ENCODE measurements at regions not wholly inside any gene's neighbourhood (a gene's known extent, or its start where the extent isn't known, plus 50 kb on each side); places are given as distances from the start of the nearest gene placed in this dataset.
"Not testable (repeated sequence)": the region's sequence is repeated elsewhere in the genome, so short reads cannot be mapped to it uniquely, and the experiment has no call there.

GRCh38 chr16:59964232-59964924 lies 1230.3 kb upstream of the GOT2 start:
- H3K27me3 ChIP-seq (ENCODE audit: control insufficient read depth, insufficient read depth, low read length), result no peaks in the 10 kb centered on the region
- H3K4me3 Mint-ChIP-seq, result no peak overlapping the region
- no peaks in the 10 kb centered on the region for H3K4me1 Mint-ChIP-seq
- H3K9me3 ChIP-seq (ENCODE audit: control insufficient read depth in 2 of 2, low read length in 2 of 2), result no peaks in the 10 kb centered on the region
- ATAC-seq (ENCODE audit: low read depth in 2 of 2) (no peak), DNase-seq (no peak)
- no peak overlapping the region for H3K27ac Mint-ChIP-seq
- no peaks in the 10 kb centered on the region for H3K36me3 ChIP-seq (ENCODE audit: control insufficient read depth, insufficient read depth, low read length)
- H3K27me3 Mint-ChIP-seq, result no peaks in the 10 kb centered on the region
- H3K36me3 Mint-ChIP-seq, result no peaks in the 10 kb centered on the region
- no peaks in the 10 kb centered on the region for H3K4me1 ChIP-seq (ENCODE audit: control insufficient read depth, insufficient read depth, low read length, poor library complexity, severe bottlenecking)
- peaks cover 4 to 34% (median 14%) of the 10 kb centered on the region in 7 donors for H3K9me3 Mint-ChIP-seq
- no peak overlapping the region for H3K27ac ChIP-seq (ENCODE audit: insufficient read depth, low read length, poor library complexity, severe bottlenecking)
- no peak overlapping the region for H3K4me3 ChIP-seq (ENCODE audit: low read depth, low read length)

- Mint-ChIP-seq H3K4me3 (no peak overlapping the region), H3K27me3 (no peaks in the 10 kb centered on the region), H3K36me3 (no peaks in the 10 kb centered on the region), H3K9me3 (peaks cover 0 to 38% (median 12%) of the 10 kb centered on the region in 7 donors), H3K4me1 (no peaks in the 10 kb centered on the region), H3K27ac (no peak overlapping the region)
- Histone ChIP-seq H3K27me3 (ENCODE audit: control insufficient read depth, insufficient read depth, low read length) (no peaks in the 10 kb centered on the region), H3K9me3 (ENCODE audit: control insufficient read depth in 2 of 2, low read length in 2 of 2) (no peaks in the 10 kb centered on the region), H3K36me3 (ENCODE audit: control insufficient read depth, insufficient read depth, low read length) (no peaks in the 10 kb centered on the region), H3K4me3 (ENCODE audit: low read depth, low read length) (no peak overlapping the region), H3K4me1 (ENCODE audit: control insufficient read depth, insufficient read depth, low read length, poor library complexity, severe bottlenecking) (no peaks in the 10 kb centered on the region), H3K27ac (ENCODE audit: insufficient read depth, low read length, poor library complexity, severe bottlenecking) (no peak overlapping the region)
- ATAC-seq (ENCODE audit: low read depth in 2 of 2) (no peak), DNase-seq (no peak)
Observed at GRCh38 chr16:59959311-59959710, 1225.2 kb upstream of the GOT2 start.

DNA sequence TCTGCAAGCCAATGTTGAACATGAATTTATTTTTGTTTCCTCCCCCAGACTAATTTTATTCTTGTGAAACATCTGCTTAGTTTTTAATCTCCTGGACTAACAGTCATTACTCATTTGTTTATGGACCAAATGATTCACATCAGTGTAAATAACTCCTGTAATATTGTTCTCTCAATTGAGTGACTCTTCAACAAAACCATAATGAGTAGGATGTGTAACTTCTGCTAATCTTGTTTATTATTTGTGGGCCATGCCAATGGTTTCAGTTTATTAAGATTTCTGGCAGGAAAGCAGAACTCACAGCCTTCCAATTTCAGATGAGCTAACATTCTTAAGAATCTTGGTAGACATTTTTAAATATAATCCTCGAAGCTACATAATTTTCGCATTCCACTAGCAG lies 1216.3 kb upstream of the GOT2 start:
- H3K27me3 Mint-ChIP-seq, result no peaks in the 10 kb centered on the region
- no peak overlapping the region for H3K27ac ChIP-seq (ENCODE audit: insufficient read depth, low read length, poor library complexity, severe bottlenecking)
- H3K27me3 ChIP-seq (ENCODE audit: control insufficient read depth, insufficient read depth, low read length), result no peaks in the 10 kb centered on the region
- DNase-seq, result no peak
- no peak overlapping the region for H3K27ac Mint-ChIP-seq
- no peak overlapping the region for H3K4me3 Mint-ChIP-seq
- H3K9me3 ChIP-seq (ENCODE audit: control insufficient read depth in 2 of 2, low read length in 2 of 2), result no peaks in the 10 kb centered on the region
- no peaks in the 10 kb centered on the region for H3K4me1 ChIP-seq (ENCODE audit: control insufficient read depth, insufficient read depth, low read length, poor library complexity, severe bottlenecking)
- peaks cover 0 to 26% (median 10%) of the 10 kb centered on the region in 7 donors for H3K9me3 Mint-ChIP-seq
- H3K36me3 Mint-ChIP-seq, result no peaks in the 10 kb centered on the region
- no peak for ATAC-seq (ENCODE audit: low read depth in 2 of 2)
- no peaks in the 10 kb centered on the region for H3K4me1 Mint-ChIP-seq
- H3K36me3 ChIP-seq (ENCODE audit: control insufficient read depth, insufficient read depth, low read length), result no peaks in the 10 kb centered on the region
- H3K4me3 ChIP-seq (ENCODE audit: low read depth, low read length), result no peak overlapping the region

GRCh38 chr16:59944041-59944440 lies 1209.9 kb upstream of the GOT2 start:
- H3K4me3 ChIP-seq (ENCODE audit: low read depth, low read length); H3K27me3 ChIP-seq (ENCODE audit: control insufficient read depth, insufficient read depth, low read length); H3K36me3 ChIP-seq (ENCODE audit: control insufficient read depth, insufficient read depth, low read length); H3K4me3 Mint-ChIP-seq; H3K36me3 Mint-ChIP-seq; H3K27me3 Mint-ChIP-seq; H3K4me1 Mint-ChIP-seq; H3K4me1 ChIP-seq (ENCODE audit: control insufficient read depth, insufficient read depth, low read length, poor library complexity, severe bottlenecking); H3K27ac Mint-ChIP-seq; H3K9me3 ChIP-seq (ENCODE audit: control insufficient read depth in 2 of 2, low read length in 2 of 2); H3K27ac ChIP-seq (ENCODE audit: insufficient read depth, low read length, poor library complexity, severe bottlenecking); ATAC-seq (ENCODE audit: low read depth in 2 of 2); DNase-seq: not testable (repeated sequence)
- peaks cover 0 to 16% (median 8%) of the 10 kb centered on the region in 7 donors for H3K9me3 Mint-ChIP-seq

DNA sequence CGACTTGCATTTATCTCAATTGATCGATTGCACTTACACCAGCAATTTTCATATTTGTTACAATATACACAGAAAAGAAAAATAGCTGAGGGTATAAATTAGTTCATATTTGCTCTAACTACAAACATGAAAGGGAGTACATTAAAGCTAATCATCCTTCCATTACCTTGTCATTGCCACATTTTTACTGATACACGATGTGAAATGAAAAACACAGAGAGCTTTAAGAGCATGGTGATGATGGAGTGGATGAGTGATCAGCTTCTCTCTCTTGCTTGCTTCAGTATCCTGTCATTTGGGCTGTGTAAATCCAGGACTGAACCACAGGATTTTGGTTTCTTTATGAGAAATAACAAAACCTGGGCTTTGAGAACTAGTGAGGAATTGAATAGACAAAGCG lies 1207.5 kb upstream of the GOT2 start:
- Mint-ChIP-seq H3K36me3 (no peaks in the 10 kb centered on the region), H3K27ac (no peak overlapping the region), H3K9me3 (peaks cover 7 to 20% (median 12%) of the 10 kb centered on the region in 7 donors), H3K4me3 (no peak overlapping the region), H3K4me1 (no peaks in the 10 kb centered on the region), H3K27me3 (no peaks in the 10 kb centered on the region)
- Histone ChIP-seq H3K27me3 (ENCODE audit: control insufficient read depth, insufficient read depth, low read length) (no peaks in the 10 kb centered on the region), H3K9me3 (ENCODE audit: control insufficient read depth in 2 of 2, low read length in 2 of 2) (peaks cover 0 to 9% of the 10 kb centered on the region in 2 experiments), H3K4me1 (ENCODE audit: control insufficient read depth, insufficient read depth, low read length, poor library complexity, severe bottlenecking) (no peaks in the 10 kb centered on the region), H3K4me3 (ENCODE audit: low read depth, low read length) (no peak overlapping the region), H3K36me3 (ENCODE audit: control insufficient read depth, insufficient read depth, low read length) (no peaks in the 10 kb centered on the region), H3K27ac (ENCODE audit: insufficient read depth, low read length, poor library complexity, severe bottlenecking) (no peak overlapping the region)
- ATAC-seq (ENCODE audit: low read depth in 2 of 2) (no peak), DNase-seq (no peak)

DNA sequence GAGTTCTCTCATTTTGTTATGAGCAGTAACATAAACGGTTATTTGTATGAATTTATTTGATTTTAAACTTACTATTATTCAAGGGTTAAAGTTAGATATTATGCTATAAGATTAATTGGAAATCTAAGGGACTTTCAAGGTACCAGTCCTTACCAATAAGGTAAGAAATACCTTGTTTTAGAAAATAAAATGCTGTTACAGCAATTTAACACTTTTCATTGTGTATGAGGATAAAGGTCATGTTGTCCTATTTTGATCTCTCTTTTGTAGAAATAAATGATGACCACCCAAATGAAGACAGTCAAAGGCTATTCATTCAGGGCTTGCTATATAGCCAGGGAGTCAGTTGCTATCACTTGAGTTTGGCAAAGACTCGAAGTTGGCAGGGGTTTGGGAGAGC lies 1185.9 kb upstream of the GOT2 start:
- no peaks in the 10 kb centered on the region for H3K27me3 Mint-ChIP-seq
- ATAC-seq (ENCODE audit: low read depth in 2 of 2) (no peak), DNase-seq (no peak)
- H3K36me3 Mint-ChIP-seq, result no peaks in the 10 kb centered on the region
- H3K4me1 Mint-ChIP-seq, result no peaks in the 10 kb centered on the region
- peaks cover 0 to 10% of the 10 kb centered on the region in 2 experiments for H3K9me3 ChIP-seq (ENCODE audit: control insufficient read depth in 2 of 2, low read length in 2 of 2)
- H3K36me3 ChIP-seq (ENCODE audit: control insufficient read depth, insufficient read depth, low read length), result no peaks in the 10 kb centered on the region
- no peak overlapping the region for H3K4me3 Mint-ChIP-seq
- H3K4me1 ChIP-seq (ENCODE audit: control insufficient read depth, insufficient read depth, low read length, poor library complexity, severe bottlenecking), result no peaks in the 10 kb centered on the region
- no peaks in the 10 kb centered on the region for H3K27me3 ChIP-seq (ENCODE audit: control insufficient read depth, insufficient read depth, low read length)
- no peak overlapping the region for H3K27ac Mint-ChIP-seq
- H3K27ac ChIP-seq (ENCODE audit: insufficient read depth, low read length, poor library complexity, severe bottlenecking), result no peak overlapping the region
- H3K4me3 ChIP-seq (ENCODE audit: low read depth, low read length), result no peak overlapping the region
- H3K9me3 Mint-ChIP-seq, result peaks cover 1 to 31% (median 7%) of the 10 kb centered on the region in 7 donors

GRCh38 chr16:59913666-59914065 lies 1179.5 kb upstream of the GOT2 start:
- Mint-ChIP-seq H3K27me3 (no peaks in the 10 kb centered on the region), H3K4me1 (no peaks in the 10 kb centered on the region), H3K9me3 (peaks cover 4 to 30% (median 11%) of the 10 kb centered on the region in 7 donors), H3K27ac (no peak overlapping the region), H3K36me3 (no peaks in the 10 kb centered on the region), H3K4me3 (no peak overlapping the region)
- no peaks in the 10 kb centered on the region for H3K36me3 ChIP-seq (ENCODE audit: control insufficient read depth, insufficient read depth, low read length)
- H3K4me3 ChIP-seq (ENCODE audit: low read depth, low read length), result no peak overlapping the region
- ATAC-seq (ENCODE audit: low read depth in 2 of 2) (no peak), DNase-seq (no peak)
- H3K4me1 ChIP-seq (ENCODE audit: control insufficient read depth, insufficient read depth, low read length, poor library complexity, severe bottlenecking), result no peaks in the 10 kb centered on the region
- peaks cover 0 to 5% of the 10 kb centered on the region in 2 experiments for H3K9me3 ChIP-seq (ENCODE audit: control insufficient read depth in 2 of 2, low read length in 2 of 2)
- no peaks in the 10 kb centered on the region for H3K27me3 ChIP-seq (ENCODE audit: control insufficient read depth, insufficient read depth, low read length)
- no peak overlapping the region for H3K27ac ChIP-seq (ENCODE audit: insufficient read depth, low read length, poor library complexity, severe bottlenecking)

GRCh38 chr16:59909262-59909661 lies 1175.1 kb upstream of the GOT2 start:
- no peak overlapping the region for H3K27ac Mint-ChIP-seq
- Histone ChIP-seq H3K4me1 (ENCODE audit: control insufficient read depth, insufficient read depth, low read length, poor library complexity, severe bottlenecking) (no peaks in the 10 kb centered on the region), H3K36me3 (ENCODE audit: control insufficient read depth, insufficient read depth, low read length) (no peaks in the 10 kb centered on the region), H3K27me3 (ENCODE audit: control insufficient read depth, insufficient read depth, low read length) (no peaks in the 10 kb centered on the region), H3K9me3 (ENCODE audit: control insufficient read depth in 2 of 2, low read length in 2 of 2) (peaks cover 1 to 11% of the 10 kb centered on the region in 2 experiments), H3K27ac (ENCODE audit: insufficient read depth, low read length, poor library complexity, severe bottlenecking) (no peak overlapping the region), H3K4me3 (ENCODE audit: low read depth, low read length) (no peak overlapping the region)
- no peaks in the 10 kb centered on the region for H3K4me1 Mint-ChIP-seq
- H3K4me3 Mint-ChIP-seq, result no peak overlapping the region
- ATAC-seq (ENCODE audit: low read depth in 2 of 2), result no peak
- H3K36me3 Mint-ChIP-seq, result no peaks in the 10 kb centered on the region
- peaks cover 0 to 25% (median 12%) of the 10 kb centered on the region in 7 donors for H3K9me3 Mint-ChIP-seq
- DNase-seq, result no peak
- H3K27me3 Mint-ChIP-seq, result no peaks in the 10 kb centered on the region

All from CD4-positive, CD25-positive, alpha-beta regulatory T cell (primary cell).